NT2/D1 (cell line): ENCODE measurements at regions not wholly inside any gene's neighbourhood (a gene's known extent, or its start where the extent isn't known, plus 50 kb on each side); places are given as distances from the start of the nearest gene placed in this dataset.

Experiments used
- DNase-seq: peaks from one replicate; pipeline ENCODE4 v3.0.0-alpha.2; 2011; ENCODE audit warnings: low read depth, low spot score
- H3K27me3 ChIP-seq: 2 replicates; pipeline ENCODE4 v1.6.0; 2011; ENCODE audit warnings: mild to moderate bottlenecking; ENCODE audit not compliant: insufficient read length, insufficient read depth
- H3K36me3 ChIP-seq: 2 replicates; pipeline ENCODE4 v1.6.1; 2011; ENCODE audit warnings: mild to moderate bottlenecking, low read length, mixed read lengths; ENCODE audit not compliant: insufficient read depth, insufficient read length
- H3K4me1 ChIP-seq: 2 replicates; pipeline ENCODE4 v1.5.1; 2011; ENCODE audit not compliant: insufficient read depth, insufficient read length
- H3K4me3 ChIP-seq: 2 replicates; pipeline ENCODE4 v1.5.1; 2011; ENCODE audit warnings: low read depth; ENCODE audit not compliant: insufficient read length
- H3K9ac ChIP-seq: 2 replicates; pipeline ENCODE4 v1.6.0; 2011; ENCODE audit warnings: low read depth; ENCODE audit not compliant: insufficient read length
- H3K9me3 ChIP-seq: 2 replicates; pipeline ENCODE4 v1.5.1; 2011; ENCODE audit warnings: mild to moderate bottlenecking, low read length; ENCODE audit not compliant: insufficient read depth
- SUZ12 ChIP-seq: IDR thresholded peaks from 2 replicates; pipeline ENCODE4 v1.6.1; 2011; ENCODE audit not compliant: insufficient read length, insufficient read depth; ENCODE audit errors: extremely low read depth
- YY1 ChIP-seq: IDR thresholded peaks from 2 replicates; pipeline ENCODE4 v1.6.1; 2011; ENCODE audit not compliant: insufficient read length, insufficient read depth
- ZNF274 ChIP-seq: IDR thresholded peaks from 2 replicates; pipeline ENCODE4 v1.6.1; 2011; ENCODE audit warnings: mild to moderate bottlenecking, low read depth, low read length

- no peaks in the 10 kb centered on the region for H3K4me1 ChIP-seq
- no peak overlapping the region for H3K4me3 ChIP-seq
- H3K27me3 ChIP-seq, result no peaks in the 10 kb centered on the region
- DNase-seq, result no peak
- peaks cover 16% of the 10 kb centered on the region for H3K36me3 ChIP-seq
- no peaks in the 10 kb centered on the region for H3K9me3 ChIP-seq
- H3K9ac ChIP-seq, result no peak overlapping the region
- TF ChIP-seq YY1 (no peak), ZNF274 (no peak), SUZ12 (no peak)
These were observed 192.6 kb downstream of the MEX3B start for GRCh38 chr15:81853150-81853748.

DNA sequence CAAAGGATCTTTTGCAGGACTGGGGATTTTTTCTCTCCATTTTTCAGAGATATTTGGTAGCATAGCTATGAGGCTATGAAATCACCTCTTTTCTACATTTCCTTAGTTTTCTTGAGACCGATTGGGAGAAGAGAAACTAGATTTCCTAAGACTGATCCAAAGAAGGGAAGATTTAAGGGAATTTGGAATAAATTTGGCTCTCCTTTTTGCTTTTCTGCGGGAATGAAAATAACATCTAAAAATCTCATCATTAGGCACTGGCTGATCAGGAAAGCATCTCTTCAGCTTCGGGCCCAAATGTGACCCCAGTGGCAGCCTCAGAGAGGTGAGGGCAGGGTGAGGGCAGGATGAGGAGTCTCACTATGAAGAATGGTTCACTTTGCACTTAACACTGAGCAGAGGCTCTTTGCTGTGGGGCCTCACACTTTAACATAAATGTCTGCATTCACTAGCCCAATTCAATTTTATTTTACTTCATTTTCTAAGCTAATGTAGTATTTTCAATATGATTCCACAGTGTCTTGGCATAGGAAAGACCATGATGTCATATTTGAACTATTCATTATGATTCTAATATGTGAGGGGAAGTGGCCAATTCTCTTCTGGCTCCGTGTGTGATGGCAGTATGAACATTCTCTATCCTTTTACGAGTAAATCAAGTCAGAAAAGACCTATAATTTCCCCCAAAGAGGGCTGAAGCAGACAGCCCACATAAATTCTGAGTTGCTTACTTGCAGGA, 193.2 kb downstream of the MEX3B start:
- Histone ChIP-seq H3K9ac (no peak overlapping the region), H3K27me3 (no peaks in the 10 kb centered on the region), H3K9me3 (no peaks in the 10 kb centered on the region), H3K36me3 (peaks cover 13% of the 10 kb centered on the region), H3K4me1 (no peaks in the 10 kb centered on the region), H3K4me3 (no peak overlapping the region)
- no peak for DNase-seq
- no peak for TF ChIP-seq ZNF274
- TF ChIP-seq YY1, result no peak
- no peak for TF ChIP-seq SUZ12

DNA sequence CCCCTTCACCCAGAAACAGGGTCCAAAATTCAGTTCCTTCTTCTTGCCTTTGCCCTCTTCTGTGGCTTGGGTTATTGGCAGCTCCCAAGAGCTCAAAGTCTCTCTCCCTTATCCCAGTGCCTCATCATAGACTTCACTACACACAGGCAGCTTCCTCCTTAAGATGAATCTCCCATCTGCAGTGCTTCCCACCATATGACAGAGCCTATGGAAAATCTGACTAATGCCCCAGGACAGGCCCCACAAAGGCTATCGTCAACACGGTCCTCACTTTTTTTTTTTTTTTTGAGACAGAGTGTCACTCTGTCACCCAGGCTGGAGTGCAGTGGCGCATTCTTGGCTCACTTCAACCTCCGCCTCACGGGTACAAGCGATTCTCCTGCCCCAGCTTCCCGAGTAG, 194.1 kb downstream of the MEX3B start:
- Histone ChIP-seq H3K4me3 (no peak overlapping the region), H3K36me3 (peaks cover 9% of the 10 kb centered on the region), H3K9me3 (no peaks in the 10 kb centered on the region), H3K27me3 (no peaks in the 10 kb centered on the region), H3K9ac (no peak overlapping the region), H3K4me1 (no peaks in the 10 kb centered on the region)
- DNase-seq, result no peak
- TF ChIP-seq SUZ12, result no peak
- no peak for TF ChIP-seq ZNF274
- TF ChIP-seq YY1, result no peak

- no peak for DNase-seq
These were observed 194.5 kb downstream of the MEX3B start for GRCh38 chr15:81851325-81851724.

DNA sequence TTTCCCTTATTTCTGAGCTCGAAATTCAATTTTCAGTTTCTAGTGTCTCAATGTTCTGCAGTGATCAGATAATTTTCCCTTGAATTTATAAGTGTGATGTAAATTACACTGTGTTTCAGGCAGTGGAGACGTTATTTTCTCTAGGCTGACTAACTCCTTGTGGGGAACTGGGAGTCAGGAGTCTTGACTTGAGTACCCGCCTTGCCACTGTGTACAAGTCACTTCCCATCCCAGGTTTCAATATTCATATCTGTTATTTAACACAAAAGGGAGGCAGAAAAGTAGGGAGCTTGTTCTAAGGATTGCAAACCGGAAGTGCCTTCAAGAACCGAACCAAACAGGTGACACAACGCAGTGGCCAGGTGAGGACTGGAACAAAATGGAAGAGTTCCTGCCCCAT, 196.5 kb downstream of the MEX3B start:
- no peaks in the 10 kb centered on the region for H3K4me1 ChIP-seq
- DNase-seq, result no peak
- no peaks in the 10 kb centered on the region for H3K9me3 ChIP-seq
- no peaks in the 10 kb centered on the region for H3K36me3 ChIP-seq
- no peak overlapping the region for H3K9ac ChIP-seq
- H3K4me3 ChIP-seq, result no peak overlapping the region
- no peak for TF ChIP-seq SUZ12
- TF ChIP-seq ZNF274, result no peak
- TF ChIP-seq YY1, result no peak
- no peaks in the 10 kb centered on the region for H3K27me3 ChIP-seq

More at GRCh38 chr15:81851325-81851724, 194.5 kb downstream of the MEX3B start:
- Histone ChIP-seq H3K36me3 (peaks cover 9% of the 10 kb centered on the region), H3K4me3 (no peak overlapping the region), H3K9ac (no peak overlapping the region), H3K27me3 (no peaks in the 10 kb centered on the region), H3K9me3 (no peaks in the 10 kb centered on the region), H3K4me1 (no peaks in the 10 kb centered on the region)
- TF ChIP-seq SUZ12, result no peak
- TF ChIP-seq ZNF274, result no peak
- TF ChIP-seq YY1, result no peak

DNA sequence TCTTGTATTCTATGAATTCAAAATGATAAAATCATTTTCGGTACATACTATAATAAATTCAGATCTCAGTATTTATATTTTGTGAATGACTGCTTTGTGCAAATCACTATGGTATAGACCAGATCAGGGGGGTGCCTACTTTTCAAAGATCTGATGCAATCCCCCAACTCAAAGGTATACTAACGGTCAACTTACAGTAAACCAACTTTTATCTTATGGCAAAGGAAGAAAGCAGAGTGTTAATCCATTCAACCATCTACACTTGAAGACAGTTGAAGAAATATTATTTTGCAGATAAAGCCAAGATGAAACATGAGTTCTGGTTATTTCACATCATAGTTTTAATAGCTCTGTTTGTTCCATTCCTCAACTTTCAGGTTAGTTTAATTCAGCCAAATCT, 197.1 kb downstream of the MEX3B start:
- no peaks in the 10 kb centered on the region for H3K4me1 ChIP-seq
- H3K4me3 ChIP-seq, result no peak overlapping the region
- H3K9me3 ChIP-seq, result no peaks in the 10 kb centered on the region
- no peak for DNase-seq
- H3K27me3 ChIP-seq, result no peaks in the 10 kb centered on the region
- H3K9ac ChIP-seq, result no peak overlapping the region
- TF ChIP-seq ZNF274 (no peak), YY1 (no peak), SUZ12 (no peak)
- H3K36me3 ChIP-seq, result no peaks in the 10 kb centered on the region

GRCh38 chr15:81843757-81844407, 201.9 kb downstream of the MEX3B start:
- no peak for TF ChIP-seq YY1
- no peak for TF ChIP-seq ZNF274
- TF ChIP-seq SUZ12, result no peak
- no peaks in the 10 kb centered on the region for H3K9me3 ChIP-seq
- peaks cover 2% of the 10 kb centered on the region for H3K36me3 ChIP-seq
- DNase-seq, result no peak
- H3K4me3 ChIP-seq, result no peak overlapping the region
- H3K4me1 ChIP-seq, result no peaks in the 10 kb centered on the region
- no peaks in the 10 kb centered on the region for H3K27me3 ChIP-seq
- H3K9ac ChIP-seq, result no peak overlapping the region
